Astrocyte of the cerebellum (primary cell): ENCODE measurements at regions not wholly inside any gene's neighbourhood (a gene's known extent, or its start where the extent isn't known, plus 50 kb on each side); places are given as distances from the start of the nearest gene placed in this dataset.

Experiments
- DNase-seq: peaks from one replicate; pipeline ENCODE4 v3.0.0-alpha.2; 2011; ENCODE audit warnings: low read depth
- H3K4me3 ChIP-seq: 2 replicates; pipeline ENCODE4 v1.5.1; 2011; ENCODE audit warnings: mild to moderate bottlenecking, low read depth, low read length, moderate library complexity
- CTCF ChIP-seq: IDR thresholded peaks from 2 replicates; pipeline ENCODE4 v1.5.1; 2012; ENCODE audit warnings: low read length, low read depth, moderate library complexity, mild to moderate bottlenecking; ENCODE audit errors: missing control alignments
- in situ Hi-C: cut with HindIII; loops from 2 replicates; pipeline ENCODE4 v1.10.0; 2017; ENCODE audit warnings: low sequenced_read_pairs

GRCh38 chr7:25304691-25305090 lies 76.4 kb upstream of the NPVF start:
- in situ Hi-C loops = no loop called here
- H3K4me3 ChIP-seq = no peak overlapping the region
- no peak for TF ChIP-seq CTCF
- DNase-seq = no peak

GRCh38 chr7:25305831-25306230 lies 77.5 kb upstream of the NPVF start:
- H3K4me3 ChIP-seq = no peak overlapping the region
- no peak for DNase-seq
- no peak for TF ChIP-seq CTCF
- in situ Hi-C loops = no loop called here

GRCh38 chr7:25307624-25308023 lies 79.3 kb upstream of the NPVF start:
- H3K4me3 ChIP-seq = no peak overlapping the region
- DNase-seq = no peak
- in situ Hi-C loops = no loop called here
- no peak for TF ChIP-seq CTCF

- DNase-seq = no peak
- no peak overlapping the region for H3K4me3 ChIP-seq
- in situ Hi-C loops = no loop called here
- no peak for TF ChIP-seq CTCF
Measured at GRCh38 chr7:25308246-25308645, 80.0 kb upstream of the NPVF start.

DNA sequence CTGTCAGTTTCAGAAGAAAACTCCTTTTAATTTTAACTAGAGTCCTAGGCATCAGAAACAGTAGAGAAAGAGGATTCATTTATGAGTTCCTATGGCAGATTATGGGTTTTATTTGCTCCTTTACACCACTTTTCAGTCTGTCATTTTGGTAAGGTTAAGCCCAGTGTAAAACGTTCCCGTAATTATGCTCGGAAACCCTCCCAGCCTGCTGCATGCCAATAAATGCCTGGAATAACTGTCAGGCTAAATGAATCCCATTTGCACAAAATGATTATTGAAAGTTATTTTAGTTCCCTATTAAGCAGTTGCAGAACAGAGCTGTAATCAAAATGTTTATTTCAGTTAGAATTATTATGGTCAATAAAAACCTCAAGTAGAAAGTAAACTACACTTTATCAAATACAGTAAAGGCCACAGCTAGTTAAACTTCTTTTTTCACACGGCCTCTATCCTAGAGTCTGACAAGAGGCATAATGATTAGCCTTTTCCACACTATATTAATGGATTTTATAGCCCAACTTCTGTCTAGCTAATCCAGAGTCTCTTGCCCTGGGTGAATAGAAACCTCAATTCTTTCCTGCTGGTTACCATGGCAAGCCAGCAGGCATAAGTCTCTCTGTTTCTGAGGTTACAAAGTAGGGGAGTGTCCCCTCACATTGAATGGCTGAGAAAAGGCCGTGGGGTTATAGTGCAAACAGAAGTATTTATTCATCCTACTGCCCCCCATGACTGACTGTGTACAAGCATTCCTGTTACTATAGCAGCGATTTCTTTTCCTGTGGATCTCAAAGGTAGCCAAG lies 80.8 kb upstream of the NPVF start:
- H3K4me3 ChIP-seq = no peak overlapping the region
- in situ Hi-C loops = no loop called here
- DNase-seq = no peak
- no peak for TF ChIP-seq CTCF

DNA sequence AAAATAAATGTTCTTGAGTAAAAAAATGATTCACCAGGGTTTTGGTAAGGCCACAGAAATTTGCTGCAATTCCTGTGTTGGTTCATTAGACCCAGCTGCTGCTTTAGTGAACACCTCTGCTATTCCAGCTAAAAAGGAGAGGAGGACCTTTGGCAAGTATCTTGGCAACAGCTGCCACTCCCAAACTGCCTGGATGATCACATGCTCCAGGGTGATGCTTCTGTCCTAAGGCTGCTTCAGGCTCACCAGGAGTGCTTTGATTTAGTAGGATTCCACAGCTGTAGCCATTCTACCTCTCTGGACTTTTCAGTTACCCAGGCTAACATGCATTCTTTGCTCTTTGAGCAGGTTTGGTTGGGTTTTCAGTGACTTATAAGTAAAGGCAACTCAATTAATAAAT lies 82.6 kb upstream of the NPVF start:
- no peak for TF ChIP-seq CTCF
- DNase-seq = no peak
- no peak overlapping the region for H3K4me3 ChIP-seq
- in situ Hi-C loops = no loop called here
